Skeletal muscle tissue (tissue), 3 donors: ENCODE measurements at regions not wholly inside any gene's neighbourhood (a gene's known extent, or its start where the extent isn't known, plus 50 kb on each side); places are given as distances from the start of the nearest gene placed in this dataset.
A peak's percentile ranks its signal among the peaks of the same experiment; 100 is the strongest.

Experiments used
- H3K27ac ChIP-seq: one replicate; pipeline ENCODE4 v1.7.0; 2013; ENCODE audit warnings: mild to moderate bottlenecking, low read depth, low read length, inconsistent platforms
- H3K27me3 ChIP-seq, 3 donors: one replicate each; pipeline ENCODE4 v1.7.0; 2013; ENCODE audit warnings: low read length in 3 of 3; ENCODE audit not compliant: control insufficient read depth in 3 of 3, insufficient read depth in 3 of 3
- H3K36me3 ChIP-seq, 3 donors: one replicate each; pipeline ENCODE4 v1.7.0; 2013; ENCODE audit warnings: low read length in 3 of 3; ENCODE audit not compliant: control insufficient read depth in 3 of 3, insufficient read depth in 3 of 3
- H3K4me1 ChIP-seq, 3 donors: one replicate each; pipeline ENCODE4 v1.7.0; 2013; ENCODE audit warnings: low read length in 3 of 3, mild to moderate bottlenecking in 3 of 3; ENCODE audit not compliant: control insufficient read depth in 3 of 3, insufficient read depth in 3 of 3
- H3K4me3 ChIP-seq, 3 donors: one replicate each; pipeline ENCODE4 v1.7.0; 2013; ENCODE audit warnings: low read length in 3 of 3
- H3K9ac ChIP-seq, 3 donors: one replicate each; pipeline ENCODE4 v1.7.0; 2013; ENCODE audit warnings: low read length in 3 of 3, mild to moderate bottlenecking in 3 of 3, moderate library complexity in 2 of 3, low read depth in 1 of 3
- H3K9me3 ChIP-seq, 3 donors: one replicate each; pipeline ENCODE4 v1.7.0; 2013; ENCODE audit warnings: low read length in 3 of 3; ENCODE audit not compliant: control insufficient read depth in 3 of 3
- donor health status: Osteomylitis.

DNA sequence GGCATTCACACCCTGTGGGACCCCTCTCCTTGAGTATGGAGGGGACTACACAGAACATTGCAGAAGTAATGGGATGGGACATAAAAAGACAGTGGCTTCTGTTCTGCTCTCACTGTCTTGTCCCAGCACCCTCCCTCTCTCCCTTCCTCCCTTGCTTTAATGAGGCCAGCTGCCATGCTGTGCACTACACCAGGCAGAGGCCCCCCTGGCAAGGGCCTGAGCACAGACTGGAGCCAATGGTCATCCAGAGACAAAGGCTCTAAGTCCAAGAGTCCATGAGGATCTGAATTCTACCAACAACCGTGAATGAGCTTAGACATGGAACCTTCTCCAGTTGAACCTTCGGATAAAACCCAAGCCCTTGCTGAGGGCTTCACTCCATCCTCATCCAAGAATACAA is 263.0 kb downstream of the NDUFA10 start:
- Histone ChIP-seq H3K27me3 (peaks cover 8 to 23% (median 16%) of the 10 kb centered on the region in 3 donors), H3K4me3 (no peak overlapping the region), H3K4me1 (peaks cover 0 to 19% (median 3%) of the 10 kb centered on the region in 3 donors), H3K9ac (no peak overlapping the region), H3K36me3 (no peaks in the 10 kb centered on the region), H3K9me3 (peaks cover 0 to 6% (median 5%) of the 10 kb centered on the region in 3 donors), H3K27ac (no peak overlapping the region)

DNA sequence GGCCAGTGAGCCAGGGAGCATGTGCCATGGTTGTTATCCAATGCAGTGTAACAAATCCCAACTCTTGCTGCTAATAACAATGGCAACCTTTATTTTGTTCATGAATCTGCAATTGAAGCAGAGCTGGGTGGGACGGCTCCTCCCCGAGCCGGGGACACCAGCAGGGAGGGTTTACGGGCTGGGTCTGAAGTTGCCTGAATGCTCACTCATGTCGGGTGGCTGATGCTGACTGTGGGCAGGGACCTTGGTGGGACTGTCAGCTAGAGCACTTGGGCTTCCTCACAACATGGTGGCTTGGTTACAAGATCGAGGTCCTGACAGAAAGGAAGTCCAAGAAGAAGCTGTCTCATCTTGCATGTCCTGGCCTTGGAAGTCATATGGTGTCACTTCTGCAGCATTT is 264.5 kb downstream of the NDUFA10 start:
- Histone ChIP-seq H3K27ac (no peak overlapping the region), H3K27me3 (peaks cover 8 to 16% (median 14%) of the 10 kb centered on the region in 3 donors), H3K9ac (no peak overlapping the region), H3K4me1 (peaks cover 0 to 19% (median 12%) of the 10 kb centered on the region in 3 donors), H3K4me3 (no peak overlapping the region), H3K36me3 (no peaks in the 10 kb centered on the region), H3K9me3 (peaks cover 0 to 6% (median 5%) of the 10 kb centered on the region in 3 donors)

DNA sequence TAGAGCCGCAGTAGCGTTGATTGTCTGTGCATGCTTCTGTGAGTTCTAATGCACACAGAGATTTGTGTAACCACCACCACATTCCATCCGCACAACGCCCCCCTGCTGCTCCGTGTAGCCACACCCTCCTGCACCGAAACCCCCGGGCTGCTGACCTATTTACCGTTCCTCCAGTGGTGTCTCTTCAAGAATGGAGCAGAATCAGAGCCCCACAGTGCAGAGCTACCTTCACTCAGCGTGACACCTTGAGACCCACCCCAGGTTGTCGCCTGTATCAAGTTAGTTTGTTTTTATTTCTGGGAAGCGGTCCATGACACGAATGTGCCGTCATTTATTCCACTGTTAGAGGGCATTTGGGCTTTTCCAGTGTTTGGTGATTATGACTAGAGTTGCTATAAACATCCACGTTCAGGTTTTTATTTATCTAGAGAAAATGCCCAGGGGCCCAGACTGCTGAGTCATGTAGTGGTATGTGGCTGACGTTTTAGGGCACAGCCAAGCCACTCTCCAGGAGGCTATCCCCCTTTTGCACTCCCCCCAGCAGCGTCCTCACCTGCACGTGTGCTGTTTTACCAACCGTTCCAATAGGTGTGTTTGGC is 266.8 kb downstream of the NDUFA10 start:
- Histone ChIP-seq H3K9me3 (peaks cover 0 to 6% (median 5%) of the 10 kb centered on the region in 3 donors), H3K27me3 (peaks cover 8 to 16% (median 10%) of the 10 kb centered on the region in 3 donors), H3K9ac (no peak overlapping the region), H3K36me3 (no peaks in the 10 kb centered on the region), H3K4me1 (peaks cover 0 to 15% (median 15%) of the 10 kb centered on the region in 3 donors), H3K4me3 (no peak overlapping the region), H3K27ac (no peak overlapping the region)

DNA sequence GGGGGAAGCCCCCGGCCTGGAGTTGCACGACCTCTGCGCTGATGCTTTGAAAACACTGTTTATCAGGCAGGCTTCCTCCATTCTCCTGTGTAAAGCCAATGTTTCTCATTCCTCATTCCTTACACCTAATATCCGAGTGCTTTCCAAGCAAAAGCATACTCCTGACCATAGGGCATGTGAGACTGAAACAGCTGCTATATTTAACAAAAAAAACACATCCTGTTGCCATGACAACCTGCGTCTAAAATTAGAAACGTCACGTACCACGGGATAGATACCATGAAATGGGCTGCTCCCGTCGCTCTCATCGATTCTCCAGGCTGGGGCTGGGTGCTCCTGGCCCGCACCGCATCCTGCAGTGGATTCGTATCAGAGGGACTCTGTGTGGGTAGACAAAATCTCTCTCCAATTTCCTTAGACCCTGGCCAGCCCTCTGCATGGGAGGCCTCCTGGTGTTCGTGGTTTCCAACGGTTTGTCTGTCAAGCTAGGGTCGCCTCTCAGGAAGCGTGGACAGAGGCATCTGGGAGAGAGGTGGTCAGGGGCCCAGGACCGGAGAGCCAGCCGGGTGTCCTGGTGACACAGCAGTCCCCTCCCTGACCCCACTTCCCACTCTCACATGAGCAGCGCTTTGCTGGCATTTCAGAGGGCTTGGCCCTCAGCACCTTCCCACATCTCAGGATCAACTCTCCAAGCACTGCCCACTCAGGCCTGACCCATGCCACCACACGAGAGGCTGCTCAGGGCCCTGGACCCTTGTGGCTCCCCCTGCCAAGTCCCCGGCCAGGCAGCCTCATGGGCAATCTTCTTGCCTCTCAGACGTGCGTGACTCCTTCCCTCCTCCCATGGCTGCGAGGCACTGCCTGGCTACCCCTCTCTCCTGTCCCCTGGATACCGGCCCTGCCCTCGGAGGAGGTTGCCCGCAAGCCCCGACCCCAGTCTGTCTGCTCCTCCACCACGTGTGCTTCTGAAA is 268.1 kb downstream of the NDUFA10 start:
- H3K4me3 ChIP-seq: no peak overlapping the region
- H3K27ac ChIP-seq: no peak overlapping the region

DNA sequence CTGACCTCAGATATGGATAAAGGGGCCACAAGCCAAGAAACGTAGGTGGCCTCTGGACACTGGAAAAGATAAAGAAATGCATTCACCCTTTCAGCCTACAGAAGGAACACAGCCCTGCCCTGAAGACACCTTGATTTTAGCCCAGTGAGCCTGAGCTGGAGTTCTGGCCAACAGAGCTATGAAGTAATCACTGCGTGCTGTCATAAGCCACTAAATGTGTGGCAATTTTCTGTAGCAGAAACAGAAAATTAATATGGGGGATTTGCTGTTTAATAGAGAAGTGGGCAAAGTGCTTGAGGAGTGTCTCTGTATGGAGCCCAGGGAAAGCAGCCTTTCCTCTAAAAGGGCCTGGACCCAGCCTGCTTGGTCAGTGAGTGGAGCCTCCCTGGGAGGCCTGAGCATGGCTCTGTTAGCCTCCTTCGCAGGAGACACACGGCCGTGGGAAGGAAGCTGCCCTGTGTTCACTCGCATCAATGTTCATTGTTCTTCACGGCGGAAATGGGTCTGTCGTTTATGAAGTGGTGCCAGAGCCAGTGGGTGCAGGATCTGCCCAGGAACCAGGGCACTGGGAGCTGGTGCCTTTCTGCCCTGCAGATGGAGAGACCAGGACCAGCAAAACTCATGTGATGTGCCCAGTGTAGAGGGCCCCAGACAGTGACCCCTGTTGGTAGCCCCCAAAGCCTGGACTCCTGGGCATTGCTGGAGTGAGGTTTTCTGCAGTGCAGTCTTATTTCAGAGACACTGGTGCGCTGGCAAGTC is 268.9 kb downstream of the NDUFA10 start:
- Histone ChIP-seq H3K27ac (no peak overlapping the region), H3K27me3 (peaks cover 8 to 21% (median 15%) of the 10 kb centered on the region in 3 donors), H3K9ac (no peak overlapping the region)

More for the DNA sequence above, 268.1 kb downstream of the NDUFA10 start:
- Histone ChIP-seq H3K4me1 (peaks cover 0 to 12% (median 11%) of the 10 kb centered on the region in 3 donors), H3K9me3 (peaks cover 0 to 6% (median 5%) of the 10 kb centered on the region in 3 donors), H3K9ac (no peak overlapping the region), H3K36me3 (no peaks in the 10 kb centered on the region), H3K27me3 (peaks cover 8 to 17% (median 14%) of the 10 kb centered on the region in 3 donors)

DNA sequence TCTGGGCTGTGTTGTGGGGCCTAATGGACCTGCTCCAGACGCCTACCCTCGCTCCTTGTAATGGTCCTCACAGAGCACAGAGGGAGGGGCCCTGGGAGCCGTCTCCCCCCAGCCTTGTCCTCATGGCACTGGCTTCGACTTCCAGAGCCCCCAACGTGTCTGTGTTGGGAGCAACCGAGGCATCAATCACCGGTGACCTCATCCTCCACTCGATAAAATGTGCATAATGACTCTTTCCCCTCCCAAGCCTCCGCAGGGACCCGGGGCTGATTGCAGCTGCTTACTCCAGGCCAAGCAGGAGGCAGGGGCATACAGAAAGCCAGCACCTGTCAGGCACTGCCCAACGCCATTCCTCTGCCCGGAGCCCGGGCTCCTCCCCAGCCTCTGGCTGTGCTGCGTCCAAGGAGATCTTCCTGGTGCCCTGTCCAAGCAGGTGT is 271.7 kb downstream of the NDUFA10 start:
- Histone ChIP-seq H3K27me3 (peaks cover 0 to 27% (median 18%) of the 10 kb centered on the region in 3 donors), H3K4me1 (peaks cover 4 to 12% (median 11%) of the 10 kb centered on the region in 3 donors)

More for the DNA sequence above, 268.9 kb downstream of the NDUFA10 start:
- H3K9me3 ChIP-seq: peaks cover 0 to 6% (median 5%) of the 10 kb centered on the region in 3 donors
- no peaks in the 10 kb centered on the region for H3K36me3 ChIP-seq
- H3K4me1 ChIP-seq: peaks cover 4 to 12% (median 11%) of the 10 kb centered on the region in 3 donors
- H3K4me3 ChIP-seq: no peak overlapping the region

DNA sequence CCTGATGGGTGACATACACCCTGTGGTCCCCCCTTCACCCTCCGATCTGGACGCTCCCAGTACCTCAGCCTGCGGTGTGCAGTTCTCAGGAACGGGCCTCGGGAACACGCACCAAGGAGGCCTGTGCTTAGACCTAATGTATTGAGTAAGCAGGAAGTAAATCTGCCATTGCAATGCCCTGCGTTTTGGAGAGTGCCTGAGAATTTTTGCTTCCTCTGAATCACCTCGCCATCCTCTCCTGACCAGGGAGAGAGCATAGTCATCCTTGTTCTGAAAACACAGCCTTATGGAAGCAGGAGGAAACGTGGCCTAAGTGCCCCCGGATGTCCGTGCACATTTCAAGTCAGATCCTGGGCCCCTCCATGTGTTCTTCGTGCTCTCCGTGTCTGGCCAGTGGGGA is 272.2 kb downstream of the NDUFA10 start:
- no peaks in the 10 kb centered on the region for H3K36me3 ChIP-seq
- H3K9ac ChIP-seq: peak overlapping the region in 1 of 3 donors; percentile 8
- H3K27ac ChIP-seq: no peak overlapping the region
- no peak overlapping the region for H3K4me3 ChIP-seq
- H3K9me3 ChIP-seq: no peaks in the 10 kb centered on the region
- peaks cover 0 to 27% (median 17%) of the 10 kb centered on the region in 3 donors for H3K27me3 ChIP-seq
- H3K4me1 ChIP-seq: peaks cover 4 to 12% (median 11%) of the 10 kb centered on the region in 3 donors

More for the DNA sequence above, 271.7 kb downstream of the NDUFA10 start:
- no peak overlapping the region for H3K27ac ChIP-seq
- H3K9me3 ChIP-seq: no peaks in the 10 kb centered on the region
- H3K4me3 ChIP-seq: no peak overlapping the region
- no peak overlapping the region for H3K9ac ChIP-seq
- no peaks in the 10 kb centered on the region for H3K36me3 ChIP-seq

DNA sequence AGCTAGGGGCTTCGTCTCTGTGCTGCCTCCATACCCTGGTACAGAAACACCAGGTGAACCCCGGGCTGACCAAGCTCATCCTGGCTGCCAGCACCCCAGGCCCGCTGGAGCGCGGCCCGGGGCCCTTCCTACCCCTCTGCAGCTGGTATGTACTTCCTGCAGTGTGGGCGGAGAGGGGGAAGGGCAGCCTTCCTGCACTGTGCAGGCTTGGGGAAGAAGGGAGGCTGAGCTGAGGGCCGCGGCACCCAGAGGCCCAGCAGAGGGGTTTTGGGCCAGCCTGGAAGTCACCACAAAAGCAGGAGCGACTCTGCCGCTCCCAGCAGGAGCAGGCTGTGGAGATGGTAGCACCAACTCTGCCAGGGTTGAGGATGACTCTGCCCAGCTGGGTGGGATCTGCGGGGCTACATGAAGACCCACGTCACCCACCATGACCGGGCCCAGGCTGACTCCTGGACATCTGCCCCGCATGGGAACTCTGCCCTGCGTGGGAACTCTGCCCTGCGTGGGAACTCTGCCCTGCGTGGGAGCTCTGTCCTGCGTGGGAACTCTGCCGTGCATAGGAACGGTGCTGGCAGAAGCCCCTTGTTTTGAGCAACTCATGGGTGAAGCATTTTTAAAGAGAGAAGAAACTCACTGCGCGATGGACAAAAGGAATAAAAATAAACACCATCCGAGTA is 273.3 kb downstream of the NDUFA10 start:
- Histone ChIP-seq H3K4me1 (peaks cover 4 to 9% (median 7%) of the 10 kb centered on the region in 3 donors), H3K27me3 (peaks cover 0 to 35% (median 15%) of the 10 kb centered on the region in 3 donors), H3K27ac (no peak overlapping the region), H3K9me3 (no peaks in the 10 kb centered on the region), H3K9ac (no peak overlapping the region), H3K4me3 (no peak overlapping the region), H3K36me3 (no peaks in the 10 kb centered on the region)
